Left lobe of liver (tissue), 2 donors: ENCODE measurements at regions not wholly inside any gene's neighbourhood (a gene's known extent, or its start where the extent isn't known, plus 50 kb on each side); places are given as distances from the start of the nearest gene placed in this dataset.
A peak's percentile ranks its signal among the peaks of the same experiment; 100 is the strongest.

ENCODE experiments used
- ATAC-seq: fragments of 200-7000 bp; cut with Tn5 transposase; one replicate; pipeline ENCODE4 v1.9.1; 2020; ENCODE audit warnings: mild to moderate bottlenecking, moderate library complexity
- DNase-seq: peaks from one replicate; pipeline ENCODE4 v3.0.0-alpha.2; 2020; ENCODE audit warnings: low spot score
- donor health status: DM: no; HTN: no; CAD: no; lungs with moderate emphysema.
- donor health status: DM: no; HTN: yes; CAD: no.

DNA sequence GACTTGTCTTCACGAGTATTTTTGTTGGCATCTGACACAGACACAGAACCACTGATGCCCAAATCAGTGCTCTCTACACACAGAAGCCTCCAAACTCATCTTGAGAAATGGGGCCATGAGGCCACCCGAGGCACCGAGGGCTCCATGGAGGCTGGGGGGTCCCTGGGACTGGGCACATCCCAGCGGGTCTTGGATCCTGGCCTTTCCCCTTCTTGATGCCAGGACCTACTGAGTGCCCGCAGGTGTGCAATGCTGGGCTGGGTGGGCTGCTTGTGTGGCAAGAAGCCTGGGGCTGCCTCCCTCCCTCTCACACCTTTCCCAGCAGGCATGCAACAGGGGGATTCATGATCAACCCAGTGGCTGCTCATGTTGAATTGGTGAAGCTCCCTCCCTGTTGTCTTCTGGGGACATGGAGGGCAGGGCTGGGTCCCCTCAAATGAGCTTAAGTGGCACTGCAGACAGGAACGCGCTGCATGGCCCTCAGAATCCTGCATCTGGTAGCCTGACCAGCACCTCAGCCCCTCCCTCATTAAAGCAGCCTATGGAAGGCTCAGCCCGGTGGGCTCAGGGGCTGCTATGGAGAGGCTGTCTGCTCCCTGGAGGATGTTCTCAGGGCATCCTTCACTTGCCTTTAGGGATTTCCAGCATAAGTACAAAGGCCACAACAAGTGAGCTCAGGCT, 63.7 kb upstream of the SIMC1 start:
- DNase-seq (no peak), ATAC-seq (no peak)

DNA sequence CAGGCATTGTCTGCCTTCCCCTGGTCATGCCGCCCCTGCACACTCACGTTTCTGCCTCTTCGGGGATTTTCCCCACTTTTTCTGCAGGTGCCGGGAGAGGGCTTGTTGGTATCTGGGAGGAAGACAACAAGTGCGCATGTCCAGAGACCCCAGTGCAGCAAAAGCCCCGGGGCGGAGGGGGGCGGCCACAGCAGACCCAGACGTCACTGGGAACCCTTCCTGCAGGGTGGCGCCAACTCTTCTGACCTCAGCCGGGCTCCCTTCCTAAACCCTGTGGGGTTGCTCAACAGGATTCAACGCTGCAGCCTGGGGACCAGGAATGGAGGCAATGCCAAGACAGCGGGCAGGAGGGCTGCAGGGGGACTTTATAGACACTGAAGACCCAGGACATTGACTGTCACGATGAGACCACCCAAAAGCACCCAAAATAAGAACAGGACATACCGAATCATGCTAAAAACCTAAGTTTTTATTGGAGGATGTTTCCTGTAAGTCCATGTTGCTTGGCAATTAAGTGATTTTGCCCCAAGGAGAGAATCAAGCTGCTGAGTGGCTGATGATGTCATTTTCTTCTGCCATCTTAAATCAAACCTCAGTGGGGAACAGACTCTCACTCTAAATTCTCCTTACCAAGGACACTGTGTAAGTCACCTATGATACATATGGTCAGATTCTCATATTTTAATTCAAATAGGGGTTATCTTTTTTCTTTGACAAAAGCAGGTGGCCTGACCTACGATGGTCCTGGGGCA, 62.9 kb upstream of the SIMC1 start:
- ATAC-seq (no peak), DNase-seq (no peak)

DNA sequence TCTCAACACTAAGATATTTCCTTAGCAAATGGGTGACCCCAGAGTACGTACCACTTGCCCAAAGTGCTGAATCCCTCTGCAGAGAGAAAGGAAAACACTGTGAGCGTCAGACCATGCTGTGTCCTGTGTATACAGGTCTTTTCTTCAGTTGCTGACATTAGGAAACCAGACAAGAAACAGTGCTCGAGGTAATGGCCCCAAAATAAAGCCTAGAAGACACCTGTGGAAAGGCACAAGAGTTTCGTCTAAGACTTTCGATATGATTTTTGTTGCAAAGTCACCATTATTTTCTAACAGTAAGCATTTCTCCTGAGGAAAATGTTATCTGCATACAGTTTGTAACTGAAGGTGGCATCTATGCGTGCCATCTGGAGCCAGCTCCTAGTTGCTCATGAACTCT, 62.0 kb upstream of the SIMC1 start:
- no peak for DNase-seq

DNA sequence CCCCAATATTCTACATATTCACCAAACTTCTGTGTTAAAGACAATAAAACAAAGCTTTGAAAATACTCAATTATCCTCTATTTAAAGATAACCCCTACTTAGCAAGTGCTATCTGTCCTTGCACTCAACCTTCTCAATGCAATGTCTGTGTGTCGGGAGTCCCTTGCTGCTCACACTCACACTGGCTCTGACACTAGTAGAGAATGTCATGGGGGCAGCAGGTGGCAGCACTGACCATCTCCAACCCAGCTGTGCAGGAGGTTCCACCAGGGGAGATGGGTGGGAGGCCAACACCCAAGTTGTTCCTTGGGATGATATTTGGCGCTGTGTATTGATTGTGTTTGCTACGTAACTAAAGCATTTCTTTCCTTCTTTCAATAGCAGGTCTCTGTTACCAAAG, 59.4 kb upstream of the SIMC1 start:
- ATAC-seq: no peak

More for the DNA sequence above, 62.0 kb upstream of the SIMC1 start:
- no peak for ATAC-seq

DNA sequence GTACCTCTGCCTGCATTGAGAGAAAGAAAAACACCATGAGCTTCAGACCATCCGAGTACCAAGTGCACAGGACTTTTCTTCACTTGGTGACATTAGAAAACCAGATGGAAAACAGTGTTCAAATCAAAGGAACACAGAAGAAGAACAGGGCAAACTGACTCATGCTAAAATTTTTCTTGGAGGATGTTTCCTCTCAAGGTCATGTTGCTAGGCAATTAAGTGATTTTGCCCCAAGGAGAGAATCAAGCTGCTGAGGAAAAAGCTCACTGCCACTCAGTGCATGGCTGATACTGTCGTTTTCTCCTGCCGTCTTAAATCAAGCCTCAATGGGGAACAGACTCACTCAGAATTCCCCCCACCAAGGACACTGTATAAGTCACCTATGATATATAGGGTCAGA, 57.9 kb upstream of the SIMC1 start:
- DNase-seq: no peak
- ATAC-seq: no peak

More for the DNA sequence above, 59.4 kb upstream of the SIMC1 start:
- DNase-seq: no peak

DNA sequence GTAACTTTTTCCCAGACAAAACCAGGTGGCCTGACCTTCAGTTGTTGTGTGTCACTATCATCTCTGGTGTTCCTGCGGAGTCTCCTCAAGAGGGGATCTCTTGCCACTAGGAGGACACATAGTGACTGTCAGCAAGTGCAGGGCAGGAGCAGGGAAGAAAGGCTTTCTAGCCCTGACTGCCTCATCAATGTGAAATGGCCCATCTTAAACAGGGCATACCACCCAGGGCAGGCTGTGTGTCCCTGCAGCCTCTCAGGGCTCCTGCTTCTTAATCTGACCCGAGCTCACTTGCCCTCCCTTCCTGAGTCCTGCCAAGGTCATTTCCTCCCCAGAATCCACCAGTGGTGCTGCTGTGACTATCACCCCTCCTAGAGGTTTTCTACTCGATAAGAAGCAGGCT, 57.4 kb upstream of the SIMC1 start:
- ATAC-seq: peak; percentile 18
- no peak for DNase-seq

DNA sequence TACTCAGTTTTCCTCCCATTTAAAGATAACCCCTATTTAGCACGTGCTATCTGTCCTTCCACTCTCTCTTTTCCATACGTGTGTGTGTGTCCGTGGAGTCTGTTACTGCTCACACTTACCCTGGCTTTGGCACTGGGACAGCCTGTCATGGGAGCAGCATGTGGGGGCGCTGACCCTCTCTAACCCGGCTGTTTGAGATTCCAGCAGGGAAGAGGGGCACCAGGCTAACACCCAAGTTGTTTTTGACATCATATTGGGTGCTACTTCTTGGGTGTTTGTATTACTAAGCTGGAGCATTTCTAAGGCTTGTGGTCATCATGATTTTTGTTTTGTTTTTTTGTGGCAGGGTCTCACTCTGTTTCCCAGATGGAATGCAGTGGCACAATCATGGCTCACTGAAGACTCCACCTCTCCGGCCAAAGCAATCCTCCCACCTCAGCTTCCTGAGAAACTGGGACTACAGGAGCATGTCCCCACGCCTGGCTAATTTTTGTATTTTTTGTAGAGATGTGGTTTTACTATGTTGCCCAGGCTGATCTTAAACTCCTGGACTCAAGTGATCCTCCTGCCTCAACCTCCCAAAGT, 56.9 kb upstream of the SIMC1 start:
- ATAC-seq: no peak
- no peak for DNase-seq

DNA sequence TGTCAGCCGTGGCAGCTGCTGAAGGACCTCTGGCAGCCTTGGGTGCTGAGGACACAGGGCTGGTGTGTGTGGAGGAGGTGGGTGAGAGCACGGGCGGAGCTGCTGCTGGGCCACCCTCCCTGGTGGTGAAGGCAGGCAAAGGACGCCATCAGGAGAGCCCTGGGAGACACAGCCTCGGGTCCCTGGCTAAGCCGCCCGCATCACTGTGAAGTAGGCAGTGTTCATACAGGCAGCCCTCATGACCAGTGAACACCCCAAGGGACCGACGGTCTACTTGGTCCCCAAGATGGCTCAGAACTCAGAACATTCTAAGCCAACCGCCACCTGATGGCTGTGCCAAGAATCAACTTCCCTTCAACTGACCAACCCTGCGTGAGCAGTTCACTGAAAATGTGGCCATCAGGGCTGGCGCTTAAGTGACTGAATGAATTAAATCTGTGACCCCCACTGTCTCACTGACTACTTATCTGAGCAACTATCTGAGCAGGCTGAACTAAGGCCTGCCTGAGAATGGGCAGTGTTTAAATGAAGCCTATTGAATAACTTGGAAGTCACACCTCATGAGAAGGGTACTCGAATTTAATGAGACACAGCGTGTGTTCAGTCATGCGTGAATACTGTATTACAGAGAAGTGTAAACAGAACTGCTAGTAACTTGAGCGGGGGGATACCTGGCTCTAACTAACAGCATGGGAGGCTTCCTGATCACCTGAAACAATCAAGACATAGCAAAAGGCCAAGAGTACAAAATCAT, 54.7 kb upstream of the SIMC1 start:
- DNase-seq (no peak), ATAC-seq (no peak)

DNA sequence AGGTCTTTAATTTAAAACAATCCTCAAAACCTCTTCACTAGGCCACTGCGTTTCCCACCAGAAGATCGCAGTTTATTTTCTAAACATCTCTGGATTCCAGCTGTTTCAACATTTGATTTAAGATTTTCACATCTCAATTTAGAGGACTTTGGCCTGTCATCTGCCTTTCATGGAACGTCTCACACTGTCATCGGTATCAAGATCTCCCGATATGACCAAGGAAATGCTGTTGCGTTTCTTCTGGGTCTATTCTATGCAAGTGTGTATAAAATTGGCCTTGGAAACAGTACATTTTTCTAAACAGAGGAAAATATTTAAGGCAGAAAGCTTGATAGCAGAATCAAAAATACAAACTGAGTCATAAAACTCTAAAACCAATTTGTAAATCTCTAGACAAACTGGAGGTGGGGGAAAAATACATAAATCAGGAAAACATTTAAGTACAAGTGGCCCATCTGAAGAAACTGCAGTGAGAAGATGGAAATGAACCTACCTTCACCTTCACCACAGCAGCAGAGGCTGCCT, 53.6 kb upstream of the SIMC1 start:
- DNase-seq: no peak
- no peak for ATAC-seq

DNA sequence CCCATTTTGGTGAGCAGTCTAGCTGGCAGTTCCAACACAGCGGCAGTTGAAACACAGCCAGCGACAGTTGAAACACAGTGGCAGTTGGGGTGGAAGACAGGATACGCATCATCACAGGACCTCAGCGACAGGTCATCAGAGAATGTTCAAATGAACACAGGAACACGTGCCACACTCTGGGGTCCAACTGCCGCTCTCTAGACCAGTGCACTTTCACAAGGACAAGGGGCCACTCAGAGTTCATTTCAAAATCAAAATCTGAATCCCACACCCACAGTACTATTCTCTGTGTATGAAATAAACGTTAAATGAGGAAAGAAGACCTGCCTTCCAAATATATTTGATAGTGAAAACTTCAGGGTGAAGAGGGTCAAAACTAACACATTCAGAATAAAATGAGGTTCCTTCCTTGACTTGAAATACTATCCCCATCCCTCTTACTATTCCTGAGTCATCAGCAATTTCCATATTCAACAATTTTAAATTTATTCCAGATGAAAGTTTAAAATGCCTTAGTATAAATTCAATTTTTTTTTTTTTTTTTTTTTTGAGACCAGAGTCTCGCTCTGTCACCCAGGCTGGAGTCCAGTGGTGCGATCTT, 53.0 kb upstream of the SIMC1 start:
- ATAC-seq (no peak), DNase-seq (no peak)

DNA sequence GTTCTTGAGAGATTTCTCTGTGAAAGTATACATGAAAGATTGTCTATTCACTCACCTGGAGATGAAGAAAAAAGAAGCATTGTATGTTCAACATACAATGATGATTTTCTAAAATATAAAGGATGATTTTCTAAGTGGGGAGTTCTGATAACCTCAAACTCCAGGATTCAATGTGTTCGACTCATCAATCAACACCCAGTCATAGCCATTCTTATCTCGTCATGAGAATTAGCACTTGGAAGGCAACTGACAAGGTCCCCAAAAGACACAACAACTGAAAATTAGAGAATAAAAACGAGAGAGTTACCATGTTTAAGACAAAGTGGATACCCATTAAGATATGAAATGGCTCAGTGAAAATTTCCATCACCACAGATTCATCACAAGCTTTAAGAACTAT, 52.1 kb upstream of the SIMC1 start:
- ATAC-seq (no peak), DNase-seq (no peak)

DNA sequence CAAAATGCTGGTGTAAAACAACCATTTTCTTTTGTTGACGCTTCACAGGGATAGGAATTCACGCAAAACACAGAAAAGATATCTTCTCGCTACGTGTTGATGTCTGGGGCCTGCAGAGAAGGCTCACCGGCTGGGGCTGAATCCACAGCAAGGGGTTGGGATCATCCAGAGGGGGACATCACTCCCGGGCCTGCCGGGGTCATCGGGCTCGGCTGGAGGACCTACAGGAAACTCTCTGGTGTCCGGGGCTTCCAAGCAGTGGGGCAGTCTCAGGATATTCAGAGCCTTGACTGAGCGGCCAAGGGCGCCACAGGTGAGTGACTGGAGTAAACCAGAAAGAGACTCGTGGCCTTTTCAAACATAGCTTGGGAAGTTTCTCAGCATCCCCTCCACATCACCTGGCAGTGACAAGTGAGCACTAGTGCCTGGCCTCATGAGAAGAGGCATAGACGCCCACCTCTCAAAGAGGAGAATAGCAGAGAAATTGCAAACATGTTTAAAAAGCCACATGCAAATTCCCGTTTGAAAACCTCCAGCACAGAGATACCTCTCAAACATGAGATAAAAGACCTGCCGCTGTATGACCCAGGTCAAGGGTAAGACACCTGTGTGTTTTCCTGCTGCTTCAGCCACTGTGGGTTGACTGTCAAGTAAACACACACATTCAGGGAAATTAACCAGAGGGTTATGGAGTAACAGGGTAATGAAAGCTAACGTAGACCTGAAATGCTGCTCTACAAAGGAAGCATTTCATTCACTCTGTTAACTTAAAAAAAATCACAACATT, 50.8 kb upstream of the SIMC1 start:
- ATAC-seq (no peak), DNase-seq (no peak)

DNA sequence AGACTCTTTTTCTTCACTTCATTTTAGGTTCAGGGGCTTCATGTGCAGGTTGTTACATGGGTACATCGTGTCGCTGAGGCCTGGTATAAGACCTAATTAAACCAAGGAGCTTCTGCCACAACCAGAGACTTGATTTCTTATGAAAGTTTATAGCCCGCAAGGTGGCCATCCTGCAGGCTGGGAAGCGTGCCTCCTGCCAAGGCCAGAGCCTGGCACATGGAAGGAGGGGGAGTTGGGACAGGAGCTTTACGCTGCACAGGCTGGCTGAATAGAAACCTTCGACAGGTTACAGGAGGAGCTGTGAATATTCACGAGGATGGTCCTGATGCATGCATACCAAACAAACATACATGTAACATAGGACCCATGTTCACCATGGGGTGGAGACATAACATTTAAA, 50.1 kb upstream of the SIMC1 start:
- no peak for DNase-seq

More for the DNA sequence above, 50.1 kb upstream of the SIMC1 start:
- no peak for ATAC-seq
